Cerebellar cortex (tissue), 1 donor: ENCODE measurements at regions not wholly inside any gene's neighbourhood (a gene's known extent, or its start where the extent isn't known, plus 50 kb on each side); places are given as distances from the start of the nearest gene placed in this dataset.
A peak's percentile ranks its signal among the peaks of the same experiment; 100 is the strongest.
"Not testable (repeated sequence)": the region's sequence is repeated elsewhere in the genome, so short reads cannot be mapped to it uniquely, and the experiment has no call there.

ENCODE experiments used
- DNase-seq: peaks from one replicate; pipeline ENCODE4 v3.0.0-alpha.2; 2015; ENCODE audit warnings: low spot score

DNA sequence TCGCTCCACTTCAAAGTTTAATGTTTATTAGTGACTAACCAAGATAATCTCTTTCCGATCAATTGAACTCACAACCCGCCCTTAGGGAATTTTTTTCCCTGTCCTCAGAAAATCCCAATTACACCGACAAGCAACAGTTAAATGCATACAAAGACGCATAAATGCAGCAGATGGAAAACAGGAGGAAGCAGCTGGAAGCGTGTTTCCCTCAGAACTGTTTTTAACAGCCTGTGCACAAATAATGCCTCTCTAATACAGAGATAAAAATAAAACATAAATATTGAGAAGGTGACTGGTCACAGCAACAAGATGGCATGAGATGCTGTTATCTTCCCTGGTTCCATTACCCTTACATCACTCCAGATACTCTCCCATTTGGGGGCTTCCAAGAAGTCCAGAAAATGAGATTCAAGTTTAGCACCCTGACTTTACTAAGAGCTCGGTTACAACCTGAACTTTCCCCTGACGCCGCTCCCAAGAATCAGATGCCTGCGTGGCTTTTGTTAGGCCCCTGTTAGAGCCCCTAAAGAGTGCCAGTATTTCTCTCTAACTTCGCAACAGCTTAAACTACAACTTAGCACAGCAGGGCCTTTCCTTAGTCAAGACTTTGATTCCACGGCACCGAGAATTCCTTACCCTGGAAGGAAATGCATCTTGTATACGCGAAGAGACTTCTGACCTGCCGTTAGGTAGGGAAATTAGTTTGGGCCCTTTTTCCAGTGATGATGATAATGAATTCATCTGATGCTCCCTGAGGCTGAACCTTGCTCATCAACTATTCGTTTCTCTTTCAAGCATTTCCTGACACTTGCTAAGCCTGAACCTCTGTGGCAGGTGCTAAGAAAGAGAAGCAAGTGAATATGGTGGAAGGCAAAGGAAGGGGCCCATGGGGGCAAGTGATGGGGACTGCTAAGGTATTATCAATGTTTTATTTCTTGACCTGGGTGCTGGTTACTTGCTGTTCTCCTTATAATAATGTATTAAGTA, 137.7 kb upstream of the SMYD2 start:
- no peak for DNase-seq

DNA sequence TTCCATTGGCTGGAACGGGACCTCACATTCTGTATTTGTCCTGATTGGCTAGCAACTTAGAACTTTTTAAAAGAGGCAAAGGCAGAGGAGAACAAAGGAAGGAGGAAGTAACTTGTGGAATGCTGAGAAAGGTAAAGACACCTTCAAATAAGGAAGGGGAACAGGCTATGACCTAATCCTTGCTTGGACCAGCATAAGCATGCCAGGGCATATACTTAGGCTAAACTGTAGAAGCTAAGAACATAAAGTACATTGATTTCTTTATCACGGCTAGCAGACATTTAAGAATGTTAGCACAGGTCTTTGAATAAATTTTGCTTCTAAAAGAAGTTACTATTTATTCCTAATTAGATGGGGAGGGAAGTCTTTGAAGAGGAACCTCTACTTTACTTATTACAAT, 136.4 kb upstream of the SMYD2 start:
- DNase-seq, result not testable (repeated sequence)

DNA sequence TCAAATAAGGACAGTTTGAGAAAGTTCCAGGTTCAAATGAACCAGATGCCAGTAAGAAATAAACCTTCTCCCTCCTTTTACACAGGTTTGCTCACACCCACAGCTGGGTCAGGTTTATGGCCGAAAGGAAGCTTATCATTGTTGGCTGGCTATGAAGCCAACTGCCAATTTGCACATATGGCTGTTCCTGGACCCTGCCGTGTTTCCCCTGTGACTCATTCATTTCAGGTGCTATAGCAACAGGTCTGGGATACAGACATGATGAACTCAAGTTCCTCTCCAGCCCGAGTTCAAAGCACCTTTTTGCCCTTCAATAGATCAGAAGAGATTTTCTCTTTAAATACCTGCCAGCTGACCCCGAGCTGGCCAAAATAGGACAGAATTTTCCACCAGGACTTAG, 134.4 kb upstream of the SMYD2 start:
- no peak for DNase-seq

- no peak for DNase-seq
Measured at GRCh38 chr1:214154596-214155292, 126.2 kb upstream of the SMYD2 start.

GRCh38 chr1:214155987-214156625, 124.9 kb upstream of the SMYD2 start:
- DNase-seq, result no peak

GRCh38 chr1:214164173-214164572, 116.8 kb upstream of the SMYD2 start:
- no peak for DNase-seq

GRCh38 chr1:214165850-214166374, 115.0 kb upstream of the SMYD2 start:
- DNase-seq, result no peak

GRCh38 chr1:214174508-214175199, 106.3 kb upstream of the SMYD2 start:
- DNase-seq, result no peak

GRCh38 chr1:214178102-214178501, 102.9 kb upstream of the SMYD2 start:
- no peak for DNase-seq

GRCh38 chr1:214184992-214185391, 96.0 kb upstream of the SMYD2 start:
- no peak for DNase-seq

GRCh38 chr1:214186103-214186824, 94.7 kb upstream of the SMYD2 start:
- no peak for DNase-seq

- DNase-seq, result peak; percentile 16
Measured at GRCh38 chr1:214187121-214187900, 93.6 kb upstream of the SMYD2 start.

GRCh38 chr1:214187933-214188332, 93.0 kb upstream of the SMYD2 start:
- DNase-seq, result no peak

GRCh38 chr1:214188835-214189234, 92.1 kb upstream of the SMYD2 start:
- no peak for DNase-seq

DNA sequence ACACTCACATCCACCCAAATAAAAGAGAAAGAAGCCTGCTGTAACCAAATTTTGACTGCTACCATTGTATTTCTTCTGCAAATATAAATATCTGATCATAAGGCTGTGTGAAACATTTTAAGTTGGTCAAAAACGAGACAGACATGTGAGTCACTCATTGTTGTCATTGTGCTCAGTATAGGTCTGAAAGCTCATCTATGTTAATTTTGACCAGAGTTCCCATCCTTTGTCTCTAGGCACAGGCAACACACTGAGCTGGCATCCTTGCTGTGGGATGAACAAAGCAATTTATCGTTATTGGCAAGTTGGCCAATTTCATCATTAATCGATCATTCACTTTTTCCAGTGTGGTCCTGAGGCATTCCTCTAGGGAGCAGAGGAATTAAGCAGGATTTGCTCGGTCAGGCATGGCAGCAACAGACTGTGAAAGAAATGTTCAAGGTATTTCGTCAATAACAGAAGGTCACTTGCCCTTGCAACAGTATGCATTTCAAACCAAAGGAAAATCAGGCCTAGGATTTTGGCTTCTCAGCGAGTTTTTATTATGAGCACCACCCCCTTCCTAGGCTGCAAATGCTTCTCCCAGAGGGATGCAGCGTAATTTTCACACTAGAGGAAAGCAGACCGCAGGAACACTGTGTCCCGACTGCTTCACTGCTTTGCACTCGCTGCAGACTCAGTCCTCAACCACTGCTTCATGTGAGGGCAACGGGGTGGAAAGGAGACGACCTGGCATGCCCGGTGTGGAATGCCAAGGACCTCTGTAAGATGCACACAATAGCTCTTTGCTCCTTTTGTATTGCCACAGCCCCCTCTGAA, 87.9 kb upstream of the SMYD2 start:
- DNase-seq, result no peak

GRCh38 chr1:214193691-214194090, 87.3 kb upstream of the SMYD2 start:
- DNase-seq, result no peak

GRCh38 chr1:214198571-214198970, 82.4 kb upstream of the SMYD2 start:
- no peak for DNase-seq

- no peak for DNase-seq
Measured at GRCh38 chr1:214199585-214199984, 81.4 kb upstream of the SMYD2 start.

- no peak for DNase-seq
Measured at GRCh38 chr1:214202992-214203391, 78.0 kb upstream of the SMYD2 start.
